Fibroblast of lung (primary cell): ENCODE measurements at regions not wholly inside any gene's neighbourhood (a gene's known extent, or its start where the extent isn't known, plus 50 kb on each side); places are given as distances from the start of the nearest gene placed in this dataset.

Experiments used
- CTCF ChIP-seq, 2 donors: IDR thresholded peaks in 1 of 2; conservative IDR thresholded peaks in 1 of 2; 1 replicate in 1 of 2; 2 replicates in 1 of 2; pipeline ENCODE4 v1.5.1; 2011 to 2012; ENCODE audit warnings: low read length in 2 of 2, control low read depth in 1 of 2, inconsistent platforms in 1 of 2, low read depth in 1 of 2, mild to moderate bottlenecking in 1 of 2
- EZH2 ChIP-seq: IDR thresholded peaks from 2 replicates; pipeline ENCODE4 v1.5.1; 2012; ENCODE audit warnings: low read length, control low read depth, mild to moderate bottlenecking; ENCODE audit errors: missing control alignments

GRCh38 chr4:65007841-65008439 lies 598.7 kb upstream of the TECRL start:
- TF ChIP-seq CTCF (conservative IDR thresholded peaks at IDR 0.05 in 1 of 2, IDR thresholded peaks at IDR 0.05 in 1 of 2; ENCODE audit: low read depth in 1 of 2, low read length in 2 of 2) (peak; percentile 7 to 10), EZH2 (no peak)
